Left lung (tissue), 4 donors: ENCODE measurements at regions not wholly inside any gene's neighbourhood (a gene's known extent, or its start where the extent isn't known, plus 50 kb on each side); places are given as distances from the start of the nearest gene placed in this dataset.

Experiments used
- ATAC-seq: fragments of 200-7000 bp; cut with Tn5 transposase; one replicate; pipeline ENCODE4 v1.9.1; 2020; ENCODE audit warnings: moderate library complexity
- DNase-seq, 4 donors: peaks; one replicate each; pipeline ENCODE4 v3.0.0-alpha.2; 2013 to 2020
- H3K27ac ChIP-seq, 2 donors: fragments of 200-600 bp; sonication (generic) in 1 of 2; one replicate each; pipeline versions ENCODE4 v1.5.0 to v1.8.0; 2020 to 2021
- H3K27me3 ChIP-seq, 2 donors: fragments of 200-600 bp; sonication (generic) in 1 of 2; one replicate each; pipeline versions ENCODE4 v1.5.0 to v1.8.0; 2020 to 2021
- H3K36me3 ChIP-seq, 2 donors: fragments of 200-600 bp; sonication (generic) in 1 of 2; one replicate each; pipeline versions ENCODE4 v1.5.0 to v1.8.0; 2020 to 2021
- H3K4me1 ChIP-seq, 2 donors: fragments of 200-600 bp; one replicate each; pipeline ENCODE4 v1.8.0; 2021
- H3K4me3 ChIP-seq, 2 donors: fragments of 200-600 bp; sonication (generic) in 1 of 2; one replicate each; pipeline versions ENCODE4 v1.5.0 to v1.8.0; 2020 to 2021; ENCODE audit warnings: mild to moderate bottlenecking in 1 of 2
- H3K9me3 ChIP-seq, 2 donors: fragments of 200-600 bp; sonication (generic) in 1 of 2; one replicate each; pipeline versions ENCODE4 v1.5.0 to v1.8.0; 2020 to 2021
- CTCF ChIP-seq, 2 donors: fragments of 200-600 bp; sonication (generic) in 1 of 2; IDR thresholded peaks; one replicate each; pipeline versions ENCODE4 v1.5.0 to v1.8.0; 2021; ENCODE audit warnings: antibody characterized with exemption in 2 of 2
- intact Hi-C, 2 donors: fragments of 100-400 bp; cut with DNase I; formaldehyde crosslinking; loops; one replicate each; pipeline versions ENCODE4 v1.11.2 to v1.14.2; 2022
- donor health status: DM: no; HTN: yes; CAD: no.
- donor health status: DM: no; HTN: no; CAD: no.

GRCh38 chr17:53979991-53980390 is 157.3 kb downstream of the KIF2B start:
- Histone ChIP-seq H3K36me3 (no peaks in the 10 kb centered on the region), H3K27me3 (no peaks in the 10 kb centered on the region)
- ATAC-seq, result no peak

GRCh38 chr17:53996131-53996530 is 173.4 kb downstream of the KIF2B start:
- no peaks in the 10 kb centered on the region for H3K9me3 ChIP-seq
- DNase-seq, result no peak
- no peak for ATAC-seq
- no peak for TF ChIP-seq CTCF (IDR thresholded peaks at IDR 0.05)
- no peaks in the 10 kb centered on the region for H3K36me3 ChIP-seq
- intact Hi-C loops, result no loop called here
- H3K4me1 ChIP-seq, result no peaks in the 10 kb centered on the region
- no peak overlapping the region for H3K27ac ChIP-seq
- H3K27me3 ChIP-seq, result no peaks in the 10 kb centered on the region
- no peak overlapping the region for H3K4me3 ChIP-seq

More at GRCh38 chr17:53979991-53980390, 157.3 kb downstream of the KIF2B start:
- H3K4me3 ChIP-seq, result no peak overlapping the region
- no peak overlapping the region for H3K27ac ChIP-seq
- no peak for TF ChIP-seq CTCF (IDR thresholded peaks at IDR 0.05)
- intact Hi-C loops, result no loop called here
- DNase-seq, result no peak
- H3K4me1 ChIP-seq, result no peaks in the 10 kb centered on the region
- no peaks in the 10 kb centered on the region for H3K9me3 ChIP-seq

GRCh38 chr17:53996890-53997289 is 174.2 kb downstream of the KIF2B start:
- no peak overlapping the region for H3K4me3 ChIP-seq
- no peak overlapping the region for H3K27ac ChIP-seq
- H3K27me3 ChIP-seq, result no peaks in the 10 kb centered on the region
- intact Hi-C loops, result no loop called here
- ATAC-seq (no peak), DNase-seq (no peak)
- no peaks in the 10 kb centered on the region for H3K36me3 ChIP-seq
- TF ChIP-seq CTCF (IDR thresholded peaks at IDR 0.05), result no peak
- no peaks in the 10 kb centered on the region for H3K4me1 ChIP-seq
- H3K9me3 ChIP-seq, result no peaks in the 10 kb centered on the region

- DNase-seq (no peak), ATAC-seq (no peak)
- H3K4me3 ChIP-seq, result no peak overlapping the region
- no peaks in the 10 kb centered on the region for H3K27me3 ChIP-seq
- intact Hi-C loops, result no loop called here
- H3K36me3 ChIP-seq, result no peaks in the 10 kb centered on the region
- no peaks in the 10 kb centered on the region for H3K4me1 ChIP-seq
- H3K27ac ChIP-seq, result no peak overlapping the region
- H3K9me3 ChIP-seq, result no peaks in the 10 kb centered on the region
- TF ChIP-seq CTCF (IDR thresholded peaks at IDR 0.05), result no peak
These were observed 185.1 kb downstream of the KIF2B start for GRCh38 chr17:54007855-54008254.

- ATAC-seq, result no peak
- no peaks in the 10 kb centered on the region for H3K27me3 ChIP-seq
- intact Hi-C loops, result no loop called here
These were observed 186.8 kb downstream of the KIF2B start for GRCh38 chr17:54009502-54009901.

More at GRCh38 chr17:54009502-54009901, 186.8 kb downstream of the KIF2B start:
- Histone ChIP-seq H3K4me3 (no peak overlapping the region), H3K27ac (no peak overlapping the region), H3K4me1 (no peaks in the 10 kb centered on the region), H3K9me3 (no peaks in the 10 kb centered on the region), H3K36me3 (no peaks in the 10 kb centered on the region)
- no peak for DNase-seq
- no peak for TF ChIP-seq CTCF (IDR thresholded peaks at IDR 0.05)
